ENCODE measurements at regions not wholly inside any gene's neighbourhood (a gene's known extent, or its start where the extent isn't known, plus 50 kb on each side); places are given as distances from the start of the nearest gene placed in this dataset.

DNA sequence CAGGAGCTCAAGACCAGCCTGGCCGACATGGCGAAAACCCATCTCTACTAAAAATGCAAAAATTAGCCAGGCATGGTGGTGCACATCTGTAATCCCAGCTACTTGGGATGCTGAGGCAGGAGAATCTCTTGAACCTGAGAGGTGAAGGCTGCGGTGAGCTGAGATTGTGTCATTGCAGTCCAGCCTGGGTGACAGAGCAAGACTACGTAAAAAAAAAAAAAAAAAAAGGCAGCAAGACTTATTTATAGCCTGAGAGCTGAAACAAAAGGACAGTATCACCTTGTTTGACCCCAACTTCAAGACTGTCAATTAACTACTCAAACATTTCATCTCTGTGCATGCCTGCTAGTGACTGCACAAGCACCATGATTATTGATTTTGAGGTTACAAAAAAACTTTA, 478.9 kb upstream of the GBE1 start:
- H3K27ac Mint-ChIP-seq: no peak overlapping the region
- no peaks in the 10 kb centered on the region for H3K27me3 Mint-ChIP-seq
- CTCF ChIA-PET: no interaction called here
- DNase-seq: no peak
- no peaks in the 10 kb centered on the region for H3K36me3 Mint-ChIP-seq
- no peaks in the 10 kb centered on the region for H3K4me1 Mint-ChIP-seq
- no peak overlapping the region for H3K4me3 Mint-ChIP-seq
- no peaks in the 10 kb centered on the region for H3K9me3 Mint-ChIP-seq

DNA sequence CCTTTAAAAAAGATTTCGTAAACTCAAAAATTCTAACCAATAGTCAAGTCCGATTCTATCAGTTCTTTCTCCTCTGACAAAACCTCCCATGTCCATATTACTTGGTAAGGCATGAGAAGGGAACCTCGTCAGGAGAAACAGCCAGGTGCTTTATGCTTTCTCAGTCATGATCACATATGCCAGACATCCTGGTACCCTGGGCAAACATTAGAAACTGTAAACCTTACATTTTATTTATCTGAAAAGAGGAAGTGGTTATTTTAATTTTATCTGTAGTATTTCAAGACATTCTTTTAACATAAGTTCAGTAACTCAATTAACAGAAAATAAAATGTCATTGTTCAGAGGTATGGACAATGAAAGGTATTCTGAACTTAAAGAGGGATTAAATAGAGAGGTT, 474.8 kb upstream of the GBE1 start:
- Mint-ChIP-seq H3K27ac (no peak overlapping the region), H3K36me3 (no peaks in the 10 kb centered on the region), H3K9me3 (no peaks in the 10 kb centered on the region), H3K27me3 (no peaks in the 10 kb centered on the region), H3K4me3 (no peak overlapping the region), H3K4me1 (no peaks in the 10 kb centered on the region)
- CTCF ChIA-PET: no interaction called here
- no peak for DNase-seq

DNA sequence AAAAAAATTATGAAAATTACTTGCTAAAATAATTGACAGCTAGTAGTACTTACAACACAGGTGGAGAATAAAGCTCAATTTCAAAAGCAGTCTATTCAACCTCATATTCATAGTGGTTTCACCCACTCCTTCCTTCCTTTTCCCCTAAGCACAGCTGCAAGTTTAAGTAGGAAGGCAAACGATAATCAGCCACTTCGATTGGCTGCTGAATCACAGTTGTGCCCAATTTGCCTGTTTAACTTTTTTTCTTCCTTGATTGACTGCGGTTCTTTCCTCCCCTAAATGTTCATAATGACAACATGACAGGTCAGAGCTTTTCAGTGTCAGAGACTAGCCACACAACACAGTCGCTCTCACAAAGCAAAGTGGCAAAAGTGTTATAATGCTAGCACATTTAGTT, 468.0 kb upstream of the GBE1 start:
- CTCF ChIA-PET: no interaction called here
- Mint-ChIP-seq H3K27me3 (no peaks in the 10 kb centered on the region), H3K27ac (no peak overlapping the region), H3K4me1 (no peaks in the 10 kb centered on the region), H3K36me3 (no peaks in the 10 kb centered on the region), H3K9me3 (no peaks in the 10 kb centered on the region), H3K4me3 (no peak overlapping the region)
- no peak for DNase-seq

DNA sequence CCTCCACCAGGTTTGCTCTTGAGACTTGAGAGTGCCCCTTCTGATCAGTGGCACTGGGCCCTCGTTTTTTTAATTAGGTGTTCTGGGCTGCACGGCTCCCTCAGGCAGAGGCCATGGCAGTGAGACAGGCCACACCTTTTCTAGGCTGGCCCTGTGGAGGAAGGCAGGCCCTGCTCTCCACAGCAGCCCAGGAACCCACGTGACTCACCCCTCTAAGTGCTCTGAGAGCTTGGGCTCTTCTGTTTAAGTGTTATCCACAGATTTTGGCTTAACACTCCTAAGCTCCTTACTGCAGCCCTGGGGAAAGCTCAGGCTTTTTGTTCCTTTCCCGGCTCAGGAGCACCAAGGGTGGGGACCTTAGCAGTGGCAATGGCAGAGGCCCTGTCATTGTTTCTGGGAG, 463.2 kb upstream of the GBE1 start:
- DNase-seq: no peak
- Mint-ChIP-seq H3K36me3 (no peaks in the 10 kb centered on the region), H3K27me3 (no peaks in the 10 kb centered on the region), H3K4me1 (no peaks in the 10 kb centered on the region), H3K4me3 (no peak overlapping the region), H3K9me3 (peaks cover 2% of the 10 kb centered on the region), H3K27ac (no peak overlapping the region)
- CTCF ChIA-PET: no interaction called here

DNA sequence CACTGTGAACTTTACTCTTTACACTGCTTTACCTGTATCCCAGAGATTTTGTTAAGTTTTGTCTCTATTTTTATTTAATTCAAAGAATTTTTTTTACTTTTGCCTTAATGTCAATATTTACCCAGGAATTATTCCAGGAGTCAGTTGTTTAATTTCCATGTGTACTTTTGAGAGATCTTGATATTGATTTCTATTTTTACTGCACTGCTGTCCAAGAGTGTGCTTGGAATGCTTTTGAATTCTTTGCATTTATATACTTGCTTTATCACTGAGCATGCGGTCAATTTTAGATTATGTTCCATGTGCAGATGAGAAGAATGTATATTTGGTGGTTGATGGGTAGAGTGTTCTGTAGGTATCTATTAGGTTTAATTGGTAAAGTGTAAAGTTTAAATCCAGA, 461.0 kb upstream of the GBE1 start:
- Mint-ChIP-seq H3K9me3 (peaks cover 2% of the 10 kb centered on the region), H3K27ac (no peak overlapping the region)

DNA sequence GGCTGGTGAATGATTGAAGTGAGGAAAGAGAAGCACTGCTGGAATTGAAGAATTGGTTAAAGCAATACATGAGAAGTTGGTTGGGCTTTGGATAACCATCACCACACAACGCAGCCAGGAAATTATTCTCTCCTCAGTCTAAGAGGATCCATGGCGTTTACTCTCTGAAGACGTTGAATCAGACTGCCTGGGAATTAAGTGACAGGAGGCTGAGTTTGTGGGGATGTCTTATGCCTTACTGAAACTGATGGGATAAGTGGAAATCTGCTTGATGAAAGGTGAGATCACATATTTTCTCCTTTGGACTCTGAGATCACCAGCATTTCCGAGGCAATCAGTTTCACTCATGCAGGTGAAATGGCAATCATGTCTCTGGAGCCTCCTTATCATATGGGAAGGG, 456.1 kb upstream of the GBE1 start:
- no peaks in the 10 kb centered on the region for H3K4me1 Mint-ChIP-seq
- no peak overlapping the region for H3K27ac Mint-ChIP-seq
- H3K27me3 Mint-ChIP-seq: no peaks in the 10 kb centered on the region
- H3K9me3 Mint-ChIP-seq: no peaks in the 10 kb centered on the region
- H3K36me3 Mint-ChIP-seq: no peaks in the 10 kb centered on the region
- CTCF ChIA-PET: no interaction called here
- H3K4me3 Mint-ChIP-seq: no peak overlapping the region
- no peak for DNase-seq

More for the DNA sequence above, 461.0 kb upstream of the GBE1 start:
- no peak for DNase-seq
- Mint-ChIP-seq H3K4me3 (no peak overlapping the region), H3K27me3 (no peaks in the 10 kb centered on the region), H3K36me3 (no peaks in the 10 kb centered on the region), H3K4me1 (no peaks in the 10 kb centered on the region)
- CTCF ChIA-PET: no interaction called here

DNA sequence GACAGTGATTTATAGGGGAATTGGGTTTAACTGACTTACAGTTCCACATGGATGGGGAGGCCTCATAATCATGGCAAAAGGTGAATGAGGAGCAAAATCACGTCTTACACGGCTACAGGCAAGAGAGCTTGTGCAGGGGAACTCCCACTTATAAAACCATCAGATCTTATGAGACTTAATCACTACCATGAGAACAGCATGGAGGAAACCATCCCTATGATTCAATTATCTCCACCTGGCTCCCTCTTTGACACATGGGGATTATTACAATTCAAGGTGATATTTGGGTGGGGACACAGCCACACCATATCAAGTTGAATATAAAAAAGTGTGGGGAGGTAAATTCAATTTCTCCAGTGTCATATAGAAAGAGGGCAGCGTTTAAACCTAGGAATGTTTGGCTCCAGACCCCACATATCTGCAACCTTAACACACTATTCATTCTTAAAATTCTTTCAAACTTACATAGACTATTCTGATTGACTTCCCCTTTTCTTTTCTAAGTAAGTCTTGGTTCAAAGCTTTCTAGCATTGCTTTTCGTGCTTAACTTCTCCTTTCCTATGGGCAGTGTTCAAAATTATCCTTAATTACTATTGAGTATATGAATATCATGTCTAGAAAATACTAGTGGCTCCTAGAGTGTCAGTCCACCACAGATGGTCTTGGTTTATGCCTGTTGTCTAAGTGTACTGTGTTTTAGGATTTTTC, 446.7 kb upstream of the GBE1 start:
- Mint-ChIP-seq H3K4me1 (no peaks in the 10 kb centered on the region), H3K9me3 (peaks cover 3% of the 10 kb centered on the region), H3K27me3 (no peaks in the 10 kb centered on the region), H3K4me3 (no peak overlapping the region), H3K36me3 (no peaks in the 10 kb centered on the region), H3K27ac (no peak overlapping the region)
- CTCF ChIA-PET: no interaction called here
- DNase-seq: no peak

DNA sequence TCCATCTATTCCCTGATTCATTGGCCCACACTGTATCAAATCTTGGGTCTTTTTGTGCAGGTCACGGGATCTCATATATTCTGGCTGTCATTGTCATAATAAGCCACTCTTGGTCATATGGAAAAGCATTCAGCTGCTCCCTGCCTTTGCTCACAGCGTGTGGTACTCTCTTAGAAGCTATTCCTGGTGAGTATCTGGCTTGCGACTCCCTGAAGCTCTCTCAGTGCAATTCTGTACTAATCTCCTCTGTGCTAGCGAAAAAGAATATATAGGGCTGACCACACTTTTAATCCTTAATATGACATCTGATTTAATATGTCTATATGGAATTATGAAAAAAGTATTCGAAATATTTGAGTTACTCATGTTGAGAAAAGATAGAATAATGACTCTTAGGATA, 440.8 kb upstream of the GBE1 start:
- Mint-ChIP-seq H3K36me3 (no peaks in the 10 kb centered on the region), H3K4me1 (no peaks in the 10 kb centered on the region), H3K27ac (no peak overlapping the region), H3K9me3 (no peaks in the 10 kb centered on the region), H3K4me3 (no peak overlapping the region), H3K27me3 (no peaks in the 10 kb centered on the region)
- CTCF ChIA-PET: no interaction called here
- DNase-seq: no peak

DNA sequence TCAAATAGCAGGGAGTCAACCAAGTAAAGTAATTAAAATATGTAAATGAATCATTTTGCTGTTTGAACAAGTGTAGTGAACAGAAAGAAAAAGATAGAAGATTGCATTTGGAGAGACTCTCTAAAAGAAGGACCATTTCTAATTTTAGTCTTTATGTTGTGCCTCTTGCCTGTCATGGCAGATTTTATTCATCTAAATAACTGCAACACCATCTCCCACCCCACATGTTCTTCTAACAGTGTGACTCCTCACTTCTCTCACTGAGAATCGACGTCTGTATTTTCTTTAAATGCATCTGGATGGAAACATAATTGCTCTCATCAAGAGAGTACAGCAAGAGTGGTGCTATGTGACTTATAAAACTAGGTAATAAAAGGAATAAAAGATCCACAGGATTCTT, 439.9 kb upstream of the GBE1 start:
- Mint-ChIP-seq H3K27ac (no peak overlapping the region), H3K36me3 (no peaks in the 10 kb centered on the region), H3K9me3 (no peaks in the 10 kb centered on the region), H3K27me3 (no peaks in the 10 kb centered on the region), H3K4me1 (no peaks in the 10 kb centered on the region), H3K4me3 (no peak overlapping the region)
- no peak for DNase-seq
- CTCF ChIA-PET: no interaction called here

DNA sequence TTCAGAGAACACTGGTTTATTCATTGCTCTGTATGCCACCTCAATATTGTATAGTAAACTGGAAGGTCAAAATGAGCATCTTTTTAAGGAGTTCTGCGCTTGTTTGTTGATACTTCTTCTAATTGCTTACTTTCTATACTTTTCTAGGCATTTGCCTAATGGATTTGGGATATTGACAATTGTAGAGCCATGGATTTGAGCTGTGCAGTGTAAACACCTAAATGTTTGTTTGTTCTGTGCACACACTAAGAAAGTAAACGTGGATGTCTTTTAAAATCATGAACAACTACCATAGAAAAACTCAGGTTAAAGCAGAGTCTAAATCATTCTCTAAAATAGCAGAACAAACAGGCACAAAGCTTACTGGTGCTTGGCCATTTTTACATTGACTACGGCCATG, 436.6 kb upstream of the GBE1 start:
- no peak for DNase-seq
- Mint-ChIP-seq H3K9me3 (no peaks in the 10 kb centered on the region), H3K4me3 (no peak overlapping the region), H3K4me1 (no peaks in the 10 kb centered on the region), H3K36me3 (no peaks in the 10 kb centered on the region), H3K27ac (no peak overlapping the region), H3K27me3 (no peaks in the 10 kb centered on the region)
- CTCF ChIA-PET: no interaction called here

DNA sequence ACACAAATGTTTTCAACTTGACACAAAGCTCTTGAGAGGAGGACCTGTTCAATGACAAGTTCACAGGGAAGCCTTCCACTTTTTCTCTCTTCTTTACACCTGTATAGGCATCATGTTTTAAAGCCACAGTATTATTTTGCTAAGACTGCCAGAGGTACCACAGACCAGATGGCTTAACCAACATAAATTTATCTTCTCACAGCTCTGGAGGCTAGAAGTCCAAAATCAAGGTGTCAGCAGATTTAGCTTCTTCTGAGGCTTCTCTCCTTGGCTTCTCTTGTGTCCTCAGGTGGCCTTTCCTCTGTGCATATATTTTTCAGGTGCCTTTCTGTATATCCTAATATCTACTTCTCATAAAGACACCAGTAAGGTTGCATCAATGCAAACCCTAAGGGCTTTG, 435.2 kb upstream of the GBE1 start:
- Mint-ChIP-seq H3K4me3 (no peak overlapping the region), H3K36me3 (no peaks in the 10 kb centered on the region), H3K27me3 (no peaks in the 10 kb centered on the region), H3K9me3 (no peaks in the 10 kb centered on the region), H3K4me1 (no peaks in the 10 kb centered on the region), H3K27ac (no peak overlapping the region)
- CTCF ChIA-PET: no interaction called here
- no peak for DNase-seq

DNA sequence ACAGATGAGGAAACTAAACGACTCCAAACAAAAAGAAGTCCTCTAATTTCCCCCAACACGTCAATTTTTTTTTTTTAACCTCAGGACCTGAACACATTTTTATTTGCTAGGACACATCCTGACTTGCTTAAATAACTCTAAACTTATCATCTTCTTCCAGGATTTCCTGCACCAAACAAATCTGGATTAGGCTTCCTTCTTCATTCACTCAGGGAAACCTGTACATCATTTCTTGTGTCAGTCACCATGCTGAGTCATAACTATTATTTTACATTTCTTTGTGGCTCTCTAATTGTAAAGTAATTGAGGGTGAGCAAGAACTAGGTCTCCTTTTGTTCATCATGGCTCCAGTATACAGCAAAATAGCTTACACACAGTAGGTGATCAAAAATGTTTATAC, 433.4 kb upstream of the GBE1 start:
- Mint-ChIP-seq H3K4me3 (no peak overlapping the region), H3K36me3 (no peaks in the 10 kb centered on the region), H3K27me3 (no peaks in the 10 kb centered on the region), H3K4me1 (no peaks in the 10 kb centered on the region), H3K9me3 (no peaks in the 10 kb centered on the region), H3K27ac (no peak overlapping the region)
- DNase-seq: no peak
- CTCF ChIA-PET: no interaction called here

DNA sequence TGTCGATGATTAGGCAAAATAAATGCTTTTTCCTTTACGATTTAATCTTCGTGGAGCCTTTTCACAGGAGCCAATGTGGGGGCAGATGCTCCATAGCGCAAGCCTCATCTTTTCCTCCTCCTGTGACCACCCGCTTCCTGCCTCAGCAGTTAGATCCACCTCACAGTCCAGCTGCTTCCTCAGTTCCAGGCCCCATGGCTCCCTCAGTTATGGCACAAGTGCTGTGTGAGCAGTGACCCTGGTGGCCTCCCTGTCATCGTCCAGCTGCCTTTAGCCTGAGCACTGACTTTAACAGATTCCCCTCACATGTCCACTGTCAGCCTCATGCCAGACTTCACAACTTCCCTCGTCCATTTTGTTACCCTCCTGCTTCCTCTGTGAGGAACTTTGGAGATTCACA, 424.6 kb upstream of the GBE1 start:
- Mint-ChIP-seq H3K27me3 (no peaks in the 10 kb centered on the region), H3K9me3 (no peaks in the 10 kb centered on the region), H3K4me3 (no peak overlapping the region), H3K36me3 (no peaks in the 10 kb centered on the region), H3K4me1 (no peaks in the 10 kb centered on the region), H3K27ac (no peak overlapping the region)
- DNase-seq: no peak
- CTCF ChIA-PET: no interaction called here

DNA sequence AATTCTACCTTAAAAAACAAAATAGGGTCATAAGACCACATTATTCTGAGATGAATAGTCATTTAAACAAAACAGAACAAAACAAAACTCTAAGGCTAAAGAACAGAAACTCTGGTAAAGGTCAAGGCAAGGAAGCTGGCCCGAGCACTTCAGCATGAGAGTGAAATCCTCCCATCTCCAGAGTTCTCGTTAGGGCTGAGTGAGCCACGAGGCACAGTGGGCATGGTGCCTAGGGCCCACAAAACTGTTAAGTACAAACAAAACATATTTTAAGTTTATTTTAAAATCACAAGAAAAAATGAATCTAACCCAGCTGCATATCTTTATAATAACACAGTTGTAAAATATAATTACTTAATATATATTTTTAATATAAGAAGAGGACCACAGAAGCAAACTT, 417.8 kb upstream of the GBE1 start:
- H3K9me3 Mint-ChIP-seq: no peaks in the 10 kb centered on the region
- H3K4me1 Mint-ChIP-seq: no peaks in the 10 kb centered on the region
- no peak overlapping the region for H3K27ac Mint-ChIP-seq
- DNase-seq: no peak
- no peaks in the 10 kb centered on the region for H3K27me3 Mint-ChIP-seq
- H3K36me3 Mint-ChIP-seq: no peaks in the 10 kb centered on the region
- CTCF ChIA-PET: no interaction called here
- no peak overlapping the region for H3K4me3 Mint-ChIP-seq

DNA sequence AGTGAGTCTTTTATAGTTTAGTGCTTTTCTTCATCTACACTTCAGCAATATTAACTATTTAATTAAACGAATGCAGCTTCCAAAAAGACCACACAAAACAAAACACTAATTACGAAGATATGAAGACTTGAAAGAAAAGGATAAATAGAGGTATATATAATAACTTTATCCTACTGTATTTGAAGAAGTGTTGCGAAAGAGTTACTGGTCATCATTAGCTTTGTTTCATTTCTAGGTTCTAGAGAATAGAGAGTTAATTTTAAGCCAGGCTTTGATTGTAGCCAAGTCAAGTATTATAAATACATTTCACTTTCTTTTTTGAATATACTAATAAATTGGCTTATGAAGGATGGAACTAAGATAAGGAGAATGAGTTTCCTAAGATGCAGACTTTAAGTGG, 416.8 kb upstream of the GBE1 start:
- H3K27me3 Mint-ChIP-seq: no peaks in the 10 kb centered on the region
- no peak for DNase-seq
- H3K36me3 Mint-ChIP-seq: no peaks in the 10 kb centered on the region
- no peak overlapping the region for H3K4me3 Mint-ChIP-seq
- CTCF ChIA-PET: no interaction called here
- H3K27ac Mint-ChIP-seq: no peak overlapping the region
- H3K9me3 Mint-ChIP-seq: no peaks in the 10 kb centered on the region
- no peaks in the 10 kb centered on the region for H3K4me1 Mint-ChIP-seq

DNA sequence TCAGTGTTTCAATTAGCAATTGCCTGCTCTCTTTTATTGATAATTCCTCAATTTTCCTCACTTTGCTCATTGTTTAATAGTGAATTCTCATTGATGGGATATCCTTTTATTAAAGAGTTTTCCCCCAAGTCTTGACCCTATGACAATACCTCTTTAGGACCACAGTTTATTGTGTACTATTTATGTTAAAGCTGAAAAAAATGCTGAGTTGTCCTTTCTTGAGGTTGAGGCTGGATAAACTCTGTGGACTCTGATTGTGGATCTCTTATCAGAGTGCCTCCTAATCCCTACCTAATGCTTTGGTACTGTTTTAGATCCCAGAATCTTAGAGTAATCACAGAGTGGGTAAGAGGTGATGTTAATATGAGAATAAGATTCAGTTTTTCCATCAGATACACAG, 416.3 kb upstream of the GBE1 start:
- CTCF ChIA-PET: no interaction called here
- Mint-ChIP-seq H3K4me1 (no peaks in the 10 kb centered on the region), H3K27me3 (no peaks in the 10 kb centered on the region), H3K9me3 (no peaks in the 10 kb centered on the region), H3K27ac (no peak overlapping the region), H3K36me3 (no peaks in the 10 kb centered on the region), H3K4me3 (no peak overlapping the region)
- DNase-seq: no peak

Measured in activated naive CD4-positive, alpha-beta T cell treated with anti-CD3 and anti-CD28 coated beads, Interleukin-2, amount 10 ng/mL, durations not matched to agents 7 days and 5 days (primary cell).